Loucy (cell line): ENCODE measurements at regions not wholly inside any gene's neighbourhood (a gene's known extent, or its start where the extent isn't known, plus 50 kb on each side); places are given as distances from the start of the nearest gene placed in this dataset.
"Not testable (repeated sequence)": the region's sequence is repeated elsewhere in the genome, so short reads cannot be mapped to it uniquely, and the experiment has no call there.

Experiments used
- H2AFZ ChIP-seq: fragments of 200-600 bp; sonication (generic); 2 replicates; pipeline ENCODE4 v1.6.0; 2016; ENCODE audit warnings: antibody characterized with exemption, mild to moderate bottlenecking, low read length, moderate library complexity
- H3F3A ChIP-seq: fragments of 200-600 bp; 2 replicates; pipeline ENCODE4 v1.6.0; 2016; ENCODE audit warnings: antibody characterized with exemption, low read depth, mild to moderate bottlenecking
- H3K27me3 ChIP-seq: fragments of 200-600 bp; sonication (generic); 2 replicates; pipeline ENCODE4 v1.6.1; 2014; ENCODE audit warnings: low read length, mild to moderate bottlenecking; ENCODE audit not compliant: insufficient read depth, poor library complexity, severe bottlenecking
- H3K36me3 ChIP-seq: fragments of 200-600 bp; sonication (generic); 2 replicates; pipeline ENCODE4 v1.6.1; 2016; ENCODE audit warnings: low read length; ENCODE audit not compliant: insufficient read depth
- H3K4me1 ChIP-seq: fragments of 200-600 bp; sonication (generic); 2 replicates; pipeline ENCODE4 v1.5.1; 2014; ENCODE audit warnings: low read length, mild to moderate bottlenecking; ENCODE audit not compliant: insufficient read depth, poor library complexity, severe bottlenecking
- H3K4me2 ChIP-seq: fragments of 200-600 bp; sonication (generic); 2 replicates; pipeline ENCODE4 v1.6.0; 2014; ENCODE audit warnings: antibody characterized with exemption, low read length, low read depth, mild to moderate bottlenecking; ENCODE audit not compliant: poor library complexity, severe bottlenecking
- H3K4me3 ChIP-seq: fragments of 200-600 bp; sonication (generic); 2 replicates; pipeline ENCODE4 v1.5.1; 2014; ENCODE audit warnings: low read length, mild to moderate bottlenecking, mixed read lengths; ENCODE audit not compliant: poor library complexity, severe bottlenecking
- H3K79me2 ChIP-seq: fragments of 200-600 bp; sonication (generic); 2 replicates; pipeline ENCODE4 v1.6.1; 2014; ENCODE audit warnings: low read length; ENCODE audit not compliant: insufficient read depth
- H3K9ac ChIP-seq: fragments of 200-600 bp; sonication (generic); 2 replicates; pipeline ENCODE4 v1.6.0; 2014; ENCODE audit warnings: mild to moderate bottlenecking, low read depth, low read length, moderate library complexity; ENCODE audit not compliant: poor library complexity, severe bottlenecking
- H3K9me2 ChIP-seq: fragments of 200-600 bp; sonication (generic); replicated peaks from 2 replicates; pipeline ENCODE4 v1.6.1; 2016; ENCODE audit warnings: low read depth, low read length, mixed read lengths
- H3K9me3 ChIP-seq: fragments of 200-600 bp; sonication (generic); 2 replicates; pipeline ENCODE4 v1.6.1; 2014; ENCODE audit warnings: mild to moderate bottlenecking, antibody characterized with exemption, low read length, low read depth; ENCODE audit not compliant: insufficient read depth
- H4K20me1 ChIP-seq: fragments of 200-600 bp; sonication (generic); 2 replicates; pipeline ENCODE4 v1.6.0; 2014; ENCODE audit warnings: antibody characterized with exemption, low read length, mild to moderate bottlenecking; ENCODE audit not compliant: insufficient read depth, poor library complexity, severe bottlenecking
- CTCF ChIP-seq: fragments of 200-600 bp; sonication (generic); conservative IDR thresholded peaks from 2 replicates; pipeline ENCODE4 v1.5.1; 2014; ENCODE audit warnings: mild to moderate bottlenecking, antibody characterized with exemption, low read length

GRCh38 chr22:22296047-22296446 is 51.5 kb downstream of the VPREB1 start:
- peak overlapping the region; percentile 59 for H3K4me2 ChIP-seq
- peak overlapping the region; percentile 56 for H3K4me3 ChIP-seq

DNA sequence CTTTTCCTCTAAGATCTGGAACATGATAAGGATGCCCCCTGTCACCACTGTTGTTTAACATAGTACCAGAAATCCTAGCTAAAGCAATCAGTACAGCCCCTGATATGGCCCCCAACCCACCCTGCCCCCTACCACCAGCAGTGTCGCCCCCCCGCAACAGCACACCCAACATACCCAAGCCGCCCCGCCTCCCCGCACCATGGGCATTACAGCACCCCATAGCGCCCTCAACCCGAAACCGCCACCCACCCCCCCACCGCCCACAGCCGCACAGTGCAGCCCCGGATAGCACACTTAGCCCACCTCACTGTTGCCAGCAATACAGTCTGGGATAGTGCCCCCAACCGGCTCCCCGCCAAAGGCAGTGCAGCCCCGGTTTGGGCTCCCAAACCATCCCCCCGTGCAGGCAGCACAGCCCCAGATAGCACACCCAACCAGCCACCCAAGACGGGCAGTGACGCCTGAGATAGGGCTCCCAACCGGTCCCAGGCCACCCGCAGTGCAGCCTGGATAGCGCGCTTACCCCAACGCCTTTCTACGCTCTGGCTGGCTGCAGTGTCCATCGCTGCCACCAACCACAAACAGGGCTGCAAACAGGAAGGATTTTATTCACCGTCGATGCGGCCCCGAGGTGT is 52.7 kb downstream of the VPREB1 start:
- H3K4me3 ChIP-seq: peak overlapping the region; percentile 84
- H3F3A ChIP-seq, H3K9me3 ChIP-seq, H3K4me1 ChIP-seq, H3K27me3 ChIP-seq, H3K36me3 ChIP-seq, H2AFZ ChIP-seq, H3K9me2 ChIP-seq: not testable (repeated sequence)
- peaks cover 74% of the 10 kb centered on the region for H3K79me2 ChIP-seq
- H3K9ac ChIP-seq: peak overlapping the region; percentile 79
- peaks cover 13% of the 10 kb centered on the region for H4K20me1 ChIP-seq
- H3K4me2 ChIP-seq: peak overlapping the region; percentile 65

More at GRCh38 chr22:22296047-22296446, 51.5 kb downstream of the VPREB1 start:
- not testable (repeated sequence) for H2AFZ ChIP-seq, H3F3A ChIP-seq, H3K27me3 ChIP-seq, H3K9me3 ChIP-seq, H3K4me1 ChIP-seq, H3K9me2 ChIP-seq, H3K36me3 ChIP-seq
- peak overlapping the region; percentile 27 for H3K9ac ChIP-seq
- H3K79me2 ChIP-seq: peaks cover 63% of the 10 kb centered on the region
- peaks cover 10% of the 10 kb centered on the region for H4K20me1 ChIP-seq

DNA sequence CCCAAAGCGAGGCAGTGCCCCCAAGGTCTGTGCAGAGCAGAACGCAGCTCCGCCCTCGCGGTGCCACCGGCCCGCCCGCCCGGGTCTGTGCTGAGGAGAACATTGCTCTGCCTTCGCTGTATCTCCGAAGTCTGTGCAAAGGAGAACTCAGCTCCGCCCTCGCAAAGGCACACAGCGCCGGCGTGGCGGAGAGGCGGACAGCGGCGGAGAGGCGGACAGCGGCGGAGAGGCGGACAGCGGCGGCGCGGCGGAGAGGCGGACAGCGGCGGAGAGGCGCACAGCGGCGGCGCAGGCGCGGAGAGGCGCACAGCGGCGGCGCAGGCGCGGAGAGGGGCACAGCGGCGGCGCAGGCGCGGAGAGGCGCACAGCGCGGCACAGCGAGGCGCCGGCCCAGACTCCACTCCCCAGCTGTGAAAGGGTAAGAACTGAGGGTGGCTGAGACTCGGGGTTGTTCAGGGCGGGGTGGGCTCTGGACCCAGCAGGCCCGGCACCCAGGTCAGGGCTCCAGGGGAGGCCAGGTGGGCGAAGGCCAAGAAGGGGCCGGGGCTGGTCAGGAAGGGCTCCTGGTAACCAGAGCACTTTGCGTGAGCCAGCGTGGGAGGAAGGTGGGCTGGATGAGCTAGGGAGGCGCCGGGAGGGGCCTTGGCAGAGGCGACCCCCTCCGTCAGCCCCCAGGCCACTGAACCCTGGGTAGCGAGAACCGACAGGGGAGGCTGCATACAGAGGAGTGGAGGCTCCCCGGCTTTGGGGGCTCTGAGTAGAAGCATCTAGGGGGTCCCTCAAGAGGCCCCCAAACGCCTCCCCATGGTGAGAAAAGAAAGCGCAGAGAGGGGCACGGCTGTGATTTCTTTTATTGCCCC is 53.4 kb downstream of the VPREB1 start:
- H3K9ac ChIP-seq: peak overlapping the region; percentile 79
- peaks cover 76% of the 10 kb centered on the region for H3K79me2 ChIP-seq
- H3F3A ChIP-seq, H3K9me2 ChIP-seq, H2AFZ ChIP-seq, H3K36me3 ChIP-seq, H3K9me3 ChIP-seq, H3K4me1 ChIP-seq, H3K27me3 ChIP-seq: not testable (repeated sequence)
- TF ChIP-seq CTCF: peak; percentile 45
- H4K20me1 ChIP-seq: peaks cover 13% of the 10 kb centered on the region
- H3K4me2 ChIP-seq: peak overlapping the region; percentile 76
- peak overlapping the region; percentile 84 for H3K4me3 ChIP-seq

GRCh38 chr22:22298654-22299009 is 54.0 kb downstream of the VPREB1 start:
- H3K27me3 ChIP-seq, H3K4me1 ChIP-seq, H3K36me3 ChIP-seq, H3F3A ChIP-seq, H2AFZ ChIP-seq, H3K9me2 ChIP-seq, H3K9me3 ChIP-seq: not testable (repeated sequence)
- Histone ChIP-seq H3K4me3 (peak overlapping the region; percentile 84), H3K9ac (peak overlapping the region; percentile 79), H4K20me1 (peaks cover 13% of the 10 kb centered on the region), H3K4me2 (peak overlapping the region; percentile 76), H3K79me2 (peaks cover 74% of the 10 kb centered on the region)

- H3K9me2 ChIP-seq, H2AFZ ChIP-seq, H3K4me1 ChIP-seq, H3K36me3 ChIP-seq, H3K27me3 ChIP-seq, H3F3A ChIP-seq, H3K9me3 ChIP-seq, H3K9ac ChIP-seq: not testable (repeated sequence)
- H3K79me2 ChIP-seq: peaks cover 68% of the 10 kb centered on the region
- H4K20me1 ChIP-seq: peaks cover 11% of the 10 kb centered on the region
- H3K4me2 ChIP-seq: peak overlapping the region; percentile 51
- peak overlapping the region; percentile 29 for H3K4me3 ChIP-seq
Measured at GRCh38 chr22:22300511-22300910, 55.9 kb downstream of the VPREB1 start.

GRCh38 chr22:22300946-22301345 is 56.4 kb downstream of the VPREB1 start:
- peaks cover 64% of the 10 kb centered on the region for H3K79me2 ChIP-seq
- H3K27me3 ChIP-seq, H3K9ac ChIP-seq, H3F3A ChIP-seq, H4K20me1 ChIP-seq, H3K4me1 ChIP-seq, H3K9me2 ChIP-seq, H2AFZ ChIP-seq, H3K36me3 ChIP-seq, H3K9me3 ChIP-seq: not testable (repeated sequence)
- peak overlapping the region; percentile 51 for H3K4me2 ChIP-seq
- peak overlapping the region; percentile 29 for H3K4me3 ChIP-seq
